ENCODE measurements at regions not wholly inside any gene's neighbourhood (a gene's known extent, or its start where the extent isn't known, plus 50 kb on each side); places are given as distances from the start of the nearest gene placed in this dataset.
"Not testable (repeated sequence)": the region's sequence is repeated elsewhere in the genome, so short reads cannot be mapped to it uniquely, and the experiment has no call there.

DNA sequence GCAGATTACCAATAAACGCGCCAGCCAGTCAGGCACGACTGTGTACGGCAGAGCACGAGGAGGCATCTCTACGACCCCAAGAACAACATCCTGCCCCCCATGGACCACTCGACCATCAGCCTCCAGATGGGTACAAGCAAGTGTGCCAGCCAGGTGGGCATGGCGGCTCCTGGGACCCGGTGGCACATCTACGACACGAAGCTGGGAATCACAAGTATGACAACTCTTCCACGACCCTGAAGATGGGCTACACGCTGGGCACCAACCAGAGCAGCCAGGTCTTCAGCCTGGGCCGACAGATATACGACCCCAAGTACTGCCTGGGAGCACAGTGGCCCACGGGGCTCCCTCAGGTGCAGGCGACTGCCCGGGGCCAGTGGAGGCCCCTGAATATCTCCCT, 217.6 kb downstream of the POTED start:
- in situ Hi-C loops (cut with MboI; ENCODE audit: low pct_unique_long_range_greater_than_20kb, low sequenced_read_pairs, unreplicated experiment): no loop called here
- DNase-seq (ENCODE audit: low spot score): no peak
- TF ChIP-seq, protein P1, sequence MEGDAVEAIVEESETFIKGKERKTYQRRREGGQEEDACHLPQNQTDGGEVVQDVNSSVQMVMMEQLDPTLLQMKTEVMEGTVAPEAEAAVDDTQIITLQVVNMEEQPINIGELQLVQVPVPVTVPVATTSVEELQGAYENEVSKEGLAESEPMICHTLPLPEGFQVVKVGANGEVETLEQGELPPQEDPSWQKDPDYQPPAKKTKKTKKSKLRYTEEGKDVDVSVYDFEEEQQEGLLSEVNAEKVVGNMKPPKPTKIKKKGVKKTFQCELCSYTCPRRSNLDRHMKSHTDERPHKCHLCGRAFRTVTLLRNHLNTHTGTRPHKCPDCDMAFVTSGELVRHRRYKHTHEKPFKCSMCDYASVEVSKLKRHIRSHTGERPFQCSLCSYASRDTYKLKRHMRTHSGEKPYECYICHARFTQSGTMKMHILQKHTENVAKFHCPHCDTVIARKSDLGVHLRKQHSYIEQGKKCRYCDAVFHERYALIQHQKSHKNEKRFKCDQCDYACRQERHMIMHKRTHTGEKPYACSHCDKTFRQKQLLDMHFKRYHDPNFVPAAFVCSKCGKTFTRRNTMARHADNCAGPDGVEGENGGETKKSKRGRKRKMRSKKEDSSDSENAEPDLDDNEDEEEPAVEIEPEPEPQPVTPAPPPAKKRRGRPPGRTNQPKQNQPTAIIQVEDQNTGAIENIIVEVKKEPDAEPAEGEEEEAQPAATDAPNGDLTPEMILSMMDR (IDR thresholded peaks at IDR 0.05; ENCODE audit: extremely low read depth, insufficient read depth, missing control alignments): no peak

- in situ Hi-C loops (cut with MboI; ENCODE audit: low pct_unique_long_range_greater_than_20kb, low sequenced_read_pairs, unreplicated experiment); DNase-seq (ENCODE audit: low spot score): not testable (repeated sequence)
Observed at GRCh38 chr21:13826511-13826910, 216.9 kb downstream of the POTED start.

DNA sequence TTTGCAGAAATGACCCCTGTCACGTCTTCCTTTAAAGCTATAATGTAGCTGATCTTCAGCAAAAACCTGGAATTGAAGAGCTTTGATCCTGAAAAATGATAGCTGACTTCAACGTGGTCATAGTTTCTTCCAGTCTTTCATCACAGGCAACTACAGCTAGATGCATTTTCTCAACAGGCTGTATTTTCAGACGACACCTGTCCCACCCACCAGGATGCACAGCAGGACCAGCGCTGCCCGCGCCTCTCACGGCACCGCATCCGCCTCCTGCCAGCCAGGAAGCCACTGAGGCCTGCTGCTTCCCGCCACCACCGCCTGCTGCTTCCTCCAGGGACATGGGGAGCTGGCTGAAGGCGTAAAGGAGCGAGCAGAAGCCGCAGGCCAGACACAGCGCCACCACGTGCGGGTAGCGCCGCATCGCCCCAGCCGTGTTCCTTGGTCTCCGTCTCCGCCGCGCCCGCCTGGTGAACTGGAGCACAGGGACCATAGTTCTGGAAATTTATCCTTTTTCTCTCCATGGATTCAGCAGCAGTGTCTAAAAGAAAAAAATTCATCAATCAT, 215.7 kb downstream of the POTED start:
- DNase-seq (ENCODE audit: low spot score); in situ Hi-C loops (cut with MboI; ENCODE audit: low pct_unique_long_range_greater_than_20kb, low sequenced_read_pairs, unreplicated experiment): not testable (repeated sequence)

DNA sequence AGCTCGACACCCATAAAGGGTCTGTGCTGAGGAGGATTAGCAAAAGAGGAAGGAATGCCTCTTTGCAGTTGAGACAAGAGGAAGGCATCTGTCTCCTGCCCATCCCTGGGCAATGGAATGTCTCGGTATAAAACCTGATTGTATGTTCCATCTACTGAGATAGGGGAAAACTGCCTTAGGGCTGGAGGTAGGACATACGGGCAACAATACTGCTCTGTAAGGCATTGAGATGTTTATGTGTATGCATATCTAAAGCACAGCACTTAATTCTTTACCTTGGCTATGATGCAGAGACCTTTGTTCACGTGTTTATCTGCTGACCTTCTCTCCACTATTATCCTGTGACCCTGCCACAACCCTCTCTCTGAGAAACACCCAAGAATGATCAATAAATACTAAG, 210.7 kb downstream of the POTED start:
- in situ Hi-C loops (cut with MboI; ENCODE audit: low pct_unique_long_range_greater_than_20kb, low sequenced_read_pairs, unreplicated experiment): not testable (repeated sequence)

DNA sequence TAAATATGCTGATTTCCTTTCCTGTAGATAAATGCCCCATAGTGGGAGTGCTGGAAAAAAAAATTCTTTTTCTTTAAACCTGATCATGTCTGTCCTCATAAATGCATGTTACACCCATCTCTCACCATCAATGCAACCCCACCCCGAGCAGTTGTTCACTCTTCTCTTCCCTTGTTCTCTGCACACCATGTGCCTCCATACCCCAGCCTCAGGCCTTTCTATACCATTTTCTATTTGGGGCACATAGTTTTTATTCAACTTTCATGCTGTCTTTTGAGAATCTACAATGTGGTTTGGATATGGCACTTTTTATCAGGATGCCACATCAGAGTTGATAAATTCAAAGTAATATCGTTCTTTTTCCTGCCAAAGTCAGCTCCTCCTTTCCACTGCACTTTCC, 202.6 kb downstream of the POTED start:
- in situ Hi-C loops (cut with MboI; ENCODE audit: low pct_unique_long_range_greater_than_20kb, low sequenced_read_pairs, unreplicated experiment); DNase-seq (ENCODE audit: low spot score): not testable (repeated sequence)

More for the DNA sequence above, 210.7 kb downstream of the POTED start:
- DNase-seq (ENCODE audit: low spot score): not testable (repeated sequence)

GRCh38 chr21:13810559-13810958, 201.0 kb downstream of the POTED start:
- in situ Hi-C loops (cut with MboI; ENCODE audit: low pct_unique_long_range_greater_than_20kb, low sequenced_read_pairs, unreplicated experiment); DNase-seq (ENCODE audit: low spot score): not testable (repeated sequence)

GRCh38 chr21:13806444-13806843, 196.9 kb downstream of the POTED start:
- DNase-seq (ENCODE audit: low spot score); in situ Hi-C loops (cut with MboI; ENCODE audit: low pct_unique_long_range_greater_than_20kb, low sequenced_read_pairs, unreplicated experiment): not testable (repeated sequence)

GRCh38 chr21:13802757-13803156, 193.2 kb downstream of the POTED start:
- in situ Hi-C loops (cut with MboI; ENCODE audit: low pct_unique_long_range_greater_than_20kb, low sequenced_read_pairs, unreplicated experiment); DNase-seq (ENCODE audit: low spot score): not testable (repeated sequence)

All from GM13977 (cell line).